Suprapubic skin (tissue), 4 donors: ENCODE measurements at regions not wholly inside any gene's neighbourhood (a gene's known extent, or its start where the extent isn't known, plus 50 kb on each side); places are given as distances from the start of the nearest gene placed in this dataset.

Experiments
- DNase-seq, 2 donors: peaks; one replicate each; pipeline ENCODE4 v3.0.0-alpha.2; 2019; ENCODE audit warnings: low spot score in 2 of 2
- H3K27ac ChIP-seq: fragments of 200-600 bp; sonication (generic); one replicate; pipeline ENCODE4 v1.5.1; 2019
- H3K27me3 ChIP-seq: fragments of 200-600 bp; sonication (generic); one replicate; pipeline ENCODE4 v1.5.1; 2019
- H3K36me3 ChIP-seq: fragments of 200-600 bp; sonication (generic); one replicate; pipeline ENCODE4 v1.5.1; 2019
- H3K4me1 ChIP-seq: fragments of 200-600 bp; sonication (generic); one replicate; pipeline ENCODE4 v1.5.1; 2019
- H3K4me3 ChIP-seq: fragments of 200-600 bp; sonication (generic); one replicate; pipeline ENCODE4 v1.5.1; 2019; ENCODE audit warnings: mild to moderate bottlenecking
- H3K9me3 ChIP-seq: fragments of 200-600 bp; sonication (generic); one replicate; pipeline ENCODE4 v1.5.1; 2019
- EP300 ChIP-seq: sonication (generic); formaldehyde crosslinking; IDR thresholded peaks from one replicate; pipeline ENCODE4 v1.6.1; 2017; ENCODE audit warnings: antibody characterized with exemption
- POLR2A ChIP-seq, 2 donors: fragments of 450-650 bp; IDR thresholded peaks; one replicate each; pipeline ENCODE4 v1.6.1; 2017; ENCODE audit warnings: antibody characterized with exemption in 2 of 2, mild to moderate bottlenecking in 2 of 2, moderate library complexity in 2 of 2
- POLR2AphosphoS5 ChIP-seq, 3 donors: sonication (generic); formaldehyde crosslinking; IDR thresholded peaks; one replicate each; pipeline ENCODE4 v1.6.1; 2017; ENCODE audit warnings: antibody characterized with exemption in 3 of 3
- WGBS: methylation state at CpG from one replicate; pipeline ENCODE4 v1.1.5; 2018; 5-methylcytosine and 5-hydroxymethylcytosine counted together
- TF ChIP-seq, protein P1 (sequence below), 2 donors: fragments of 200-600 bp in 1 of 2; fragments of 450-650 bp in 1 of 2; sonication (generic) in 1 of 2; IDR thresholded peaks; one replicate each; pipeline ENCODE4 v1.5.1; 2016 to 2019; ENCODE audit warnings: antibody characterized with exemption in 2 of 2, mild to moderate bottlenecking in 1 of 2, moderate library complexity in 1 of 2

GRCh38 chr17:77294761-77295160, 154.0 kb downstream of the SEC14L1 start:
- H3K9me3 ChIP-seq = no peaks in the 10 kb centered on the region
- no peak overlapping the region for H3K4me3 ChIP-seq
- TF ChIP-seq, protein P1, sequence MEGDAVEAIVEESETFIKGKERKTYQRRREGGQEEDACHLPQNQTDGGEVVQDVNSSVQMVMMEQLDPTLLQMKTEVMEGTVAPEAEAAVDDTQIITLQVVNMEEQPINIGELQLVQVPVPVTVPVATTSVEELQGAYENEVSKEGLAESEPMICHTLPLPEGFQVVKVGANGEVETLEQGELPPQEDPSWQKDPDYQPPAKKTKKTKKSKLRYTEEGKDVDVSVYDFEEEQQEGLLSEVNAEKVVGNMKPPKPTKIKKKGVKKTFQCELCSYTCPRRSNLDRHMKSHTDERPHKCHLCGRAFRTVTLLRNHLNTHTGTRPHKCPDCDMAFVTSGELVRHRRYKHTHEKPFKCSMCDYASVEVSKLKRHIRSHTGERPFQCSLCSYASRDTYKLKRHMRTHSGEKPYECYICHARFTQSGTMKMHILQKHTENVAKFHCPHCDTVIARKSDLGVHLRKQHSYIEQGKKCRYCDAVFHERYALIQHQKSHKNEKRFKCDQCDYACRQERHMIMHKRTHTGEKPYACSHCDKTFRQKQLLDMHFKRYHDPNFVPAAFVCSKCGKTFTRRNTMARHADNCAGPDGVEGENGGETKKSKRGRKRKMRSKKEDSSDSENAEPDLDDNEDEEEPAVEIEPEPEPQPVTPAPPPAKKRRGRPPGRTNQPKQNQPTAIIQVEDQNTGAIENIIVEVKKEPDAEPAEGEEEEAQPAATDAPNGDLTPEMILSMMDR (IDR thresholded peaks at IDR 0.05) = no peak
- TF ChIP-seq POLR2A (IDR thresholded peaks at IDR 0.05) (no peak), EP300 (no peak), POLR2AphosphoS5 (IDR thresholded peaks at IDR 0.05) (no peak)
- no peaks in the 10 kb centered on the region for H3K36me3 ChIP-seq
- H3K4me1 ChIP-seq = no peaks in the 10 kb centered on the region
- H3K27ac ChIP-seq = no peak overlapping the region
- 91% methylated on average over 20 of the region's 20 CpGs for WGBS
- H3K27me3 ChIP-seq = no peaks in the 10 kb centered on the region
- no peak for DNase-seq

DNA sequence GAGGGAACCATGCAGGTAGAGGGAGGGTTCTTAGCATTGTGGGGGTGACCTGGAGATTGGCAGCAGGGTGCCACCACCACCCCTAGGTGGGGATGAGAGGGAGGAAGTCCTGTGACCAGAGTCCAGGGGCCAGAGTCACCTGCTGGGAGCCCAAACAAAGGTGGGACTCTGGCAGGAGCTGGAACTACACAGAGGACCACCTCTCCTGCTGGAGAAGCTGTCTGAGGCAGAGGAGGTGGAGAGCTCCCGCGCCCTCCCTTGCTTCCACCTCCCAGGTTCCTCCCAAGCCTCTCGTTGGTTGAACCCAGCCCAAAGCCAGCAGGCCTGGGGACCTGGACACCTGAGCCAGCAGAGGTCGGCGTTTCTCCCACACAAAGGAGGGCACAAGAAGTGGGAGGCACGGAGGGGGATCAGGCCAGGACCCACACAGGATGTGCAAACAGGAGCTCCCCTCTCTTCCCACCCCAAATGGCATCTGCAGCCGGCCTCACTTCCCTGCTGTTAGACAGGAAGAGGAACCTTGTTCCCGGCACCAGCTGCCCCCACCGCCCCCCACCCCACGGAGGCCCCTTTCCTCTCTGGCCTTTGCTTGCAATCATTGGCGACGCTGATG, 154.6 kb downstream of the SEC14L1 start:
- Histone ChIP-seq H3K4me3 (no peak overlapping the region), H3K36me3 (no peaks in the 10 kb centered on the region), H3K9me3 (no peaks in the 10 kb centered on the region), H3K27me3 (no peaks in the 10 kb centered on the region), H3K27ac (no peak overlapping the region), H3K4me1 (no peaks in the 10 kb centered on the region)
- 79% methylated on average over 9 of the region's 12 CpGs for WGBS
- no peak for DNase-seq
- TF ChIP-seq EP300 = no peak
- TF ChIP-seq POLR2AphosphoS5 (IDR thresholded peaks at IDR 0.05) = no peak
- TF ChIP-seq POLR2A (IDR thresholded peaks at IDR 0.05) = no peak
- TF ChIP-seq, protein P1 (IDR thresholded peaks at IDR 0.05) = no peak

DNA sequence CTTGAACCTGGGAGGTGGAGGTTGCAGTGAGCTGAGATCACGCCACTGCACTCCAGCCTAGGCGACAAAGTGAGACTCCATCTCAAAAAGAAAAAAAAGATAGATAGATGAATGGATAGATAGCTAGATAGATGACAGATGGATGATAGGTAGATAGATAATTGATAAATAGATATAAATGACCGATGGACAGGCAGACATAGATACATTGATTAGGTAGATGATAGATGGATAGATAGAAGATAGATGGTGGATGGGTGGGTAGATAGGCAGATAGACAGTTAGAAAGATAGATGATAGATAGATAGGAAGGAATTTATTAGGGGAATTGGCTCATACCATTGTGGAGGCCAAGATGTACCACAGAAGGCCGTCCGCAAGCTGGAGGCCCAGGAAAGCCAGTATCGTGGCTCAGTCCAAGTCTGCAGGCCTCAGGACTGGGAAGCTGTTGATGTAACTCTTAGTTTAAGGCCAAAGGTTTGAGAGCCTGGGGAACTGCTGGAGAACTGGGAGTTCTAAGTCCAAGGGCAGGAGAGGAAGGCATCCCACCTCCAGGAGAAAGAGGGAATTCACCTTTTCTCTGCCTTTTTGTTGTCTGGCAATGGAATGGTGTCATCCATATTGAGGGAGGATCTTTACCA, 156.1 kb downstream of the SEC14L1 start:
- Histone ChIP-seq H3K4me1 (no peaks in the 10 kb centered on the region), H3K27me3 (no peaks in the 10 kb centered on the region), H3K4me3 (no peak overlapping the region), H3K36me3 (no peaks in the 10 kb centered on the region), H3K9me3 (no peaks in the 10 kb centered on the region), H3K27ac (no peak overlapping the region)
- TF ChIP-seq POLR2A (IDR thresholded peaks at IDR 0.05) = no peak
- DNase-seq = no peak
- 95% methylated on average over 6 of the region's 6 CpGs for WGBS

- no peaks in the 10 kb centered on the region for H3K36me3 ChIP-seq
- H3K9me3 ChIP-seq = no peaks in the 10 kb centered on the region
- WGBS = 88% methylated on average over 6 of the region's 8 CpGs
- TF ChIP-seq, protein P1 (IDR thresholded peaks at IDR 0.05) = no peak
- no peak for TF ChIP-seq EP300
- no peak for TF ChIP-seq POLR2A (IDR thresholded peaks at IDR 0.05)
- no peak for TF ChIP-seq POLR2AphosphoS5 (IDR thresholded peaks at IDR 0.05)
- no peaks in the 10 kb centered on the region for H3K4me1 ChIP-seq
- no peak overlapping the region for H3K27ac ChIP-seq
- no peak for DNase-seq
- H3K27me3 ChIP-seq = no peaks in the 10 kb centered on the region
- H3K4me3 ChIP-seq = no peak overlapping the region
Observed at GRCh38 chr17:77297693-77298666, 157.2 kb downstream of the SEC14L1 start.

GRCh38 chr17:77298811-77299210, 158.0 kb downstream of the SEC14L1 start:
- Histone ChIP-seq H3K27me3 (no peaks in the 10 kb centered on the region), H3K4me1 (no peaks in the 10 kb centered on the region), H3K4me3 (no peak overlapping the region), H3K27ac (no peak overlapping the region), H3K9me3 (no peaks in the 10 kb centered on the region), H3K36me3 (no peaks in the 10 kb centered on the region)
- 99% methylated on average over 5 of the region's 5 CpGs for WGBS
- TF ChIP-seq EP300 = no peak
- no peak for TF ChIP-seq POLR2A (IDR thresholded peaks at IDR 0.05)
- TF ChIP-seq, protein P1 (IDR thresholded peaks at IDR 0.05) = no peak
- TF ChIP-seq POLR2AphosphoS5 (IDR thresholded peaks at IDR 0.05) = no peak
- no peak for DNase-seq
